Common myeloid progenitor, CD34-positive (primary cell): ENCODE measurements at regions not wholly inside any gene's neighbourhood (a gene's known extent, or its start where the extent isn't known, plus 50 kb on each side); places are given as distances from the start of the nearest gene placed in this dataset.
"Not testable (repeated sequence)": the region's sequence is repeated elsewhere in the genome, so short reads cannot be mapped to it uniquely, and the experiment has no call there.

Experiments used
- CTCF ChIA-PET: fragments of 350-600 bp; sonication (Branson Sonifier 250); formaldehyde crosslinking; loops from one replicate; lab custom pipeline; 2021; ENCODE audit warnings: antibody characterized with exemption; lab: Charles Lee
- POLR2A ChIA-PET: fragments of 350-600 bp; sonication (Branson Sonifier 250); formaldehyde crosslinking; loops from one replicate; lab custom pipeline; 2021; ENCODE audit warnings: antibody characterized with exemption; lab: Charles Lee
- DNase-seq, 3 donors: peaks; one replicate each; pipeline versions ENCODE4 v3.0.0 to v3.0.0-alpha.2; 2013
- H3K27ac ChIP-seq, 2 experiments: 1 replicate in 1 of 2; 2 replicates in 1 of 2; pipeline ENCODE4 v1.7.0; 2013; ENCODE audit warnings: inconsistent platforms in 2 of 2, low read length in 2 of 2, mild to moderate bottlenecking in 2 of 2, low read depth in 1 of 2, moderate library complexity in 1 of 2; ENCODE audit not compliant: severe bottlenecking in 2 of 2, insufficient read depth in 1 of 2, poor library complexity in 1 of 2
- H3K27me3 ChIP-seq, 5 experiments: replicated peaks in 2 of 5; 1 replicate in 3 of 5; 2 replicates in 2 of 5; pipeline versions ENCODE4 v1.6.1 to v1.7.0; 2013; ENCODE audit warnings: low read length in 4 of 5, mild to moderate bottlenecking in 2 of 5, moderate library complexity in 2 of 5, inconsistent platforms in 1 of 5; ENCODE audit not compliant: insufficient read depth in 5 of 5, control insufficient read depth in 4 of 5
- H3K36me3 ChIP-seq, 4 experiments: 1 replicate in 2 of 4; 2 replicates in 2 of 4; pipeline versions ENCODE4 v1.6.1 to v1.7.0; 2013; ENCODE audit warnings: low read length in 3 of 4, control low read depth in 1 of 4, mild to moderate bottlenecking in 1 of 4; ENCODE audit not compliant: control insufficient read depth in 4 of 4, insufficient read depth in 4 of 4
- H3K4me1 ChIP-seq, 4 experiments: 1 replicate in 3 of 4; 2 replicates in 1 of 4; pipeline versions ENCODE4 v1.6.1 to v1.7.1; 2013; ENCODE audit warnings: low read length in 3 of 4, mild to moderate bottlenecking in 3 of 4, control low read depth in 1 of 4, inconsistent platforms in 1 of 4, moderate library complexity in 1 of 4; ENCODE audit not compliant: control insufficient read depth in 4 of 4, insufficient read depth in 4 of 4; ENCODE audit errors: control extremely low read depth in 1 of 4
- H3K4me3 ChIP-seq, 7 experiments: 1 replicate in 4 of 7; 2 replicates in 3 of 7; pipeline versions ENCODE4 v1.5.1 to v1.7.0; 2013; ENCODE audit warnings: mild to moderate bottlenecking in 7 of 7, low read length in 6 of 7, moderate library complexity in 6 of 7, inconsistent platforms in 2 of 7, low read depth in 2 of 7, control low read depth in 1 of 7; ENCODE audit not compliant: insufficient read depth in 4 of 7, control insufficient read depth in 1 of 7; ENCODE audit errors: extremely low read depth in 1 of 7
- H3K9me3 ChIP-seq, 5 experiments: 1 replicate in 4 of 5; 2 replicates in 1 of 5; pipeline versions ENCODE4 v1.6.1 to v1.7.1; 2013; ENCODE audit warnings: low read length in 4 of 5, mild to moderate bottlenecking in 2 of 5, inconsistent platforms in 1 of 5, low read depth in 1 of 5, moderate library complexity in 1 of 5; ENCODE audit not compliant: control insufficient read depth in 4 of 5, insufficient read depth in 2 of 5; ENCODE audit errors: control extremely low read depth in 1 of 5
- WGBS: methylation state at CpG from one replicate; pipeline ENCODE4 v1.1.5; 2013; ENCODE audit not compliant: insufficient coverage; 5-methylcytosine and 5-hydroxymethylcytosine counted together

DNA sequence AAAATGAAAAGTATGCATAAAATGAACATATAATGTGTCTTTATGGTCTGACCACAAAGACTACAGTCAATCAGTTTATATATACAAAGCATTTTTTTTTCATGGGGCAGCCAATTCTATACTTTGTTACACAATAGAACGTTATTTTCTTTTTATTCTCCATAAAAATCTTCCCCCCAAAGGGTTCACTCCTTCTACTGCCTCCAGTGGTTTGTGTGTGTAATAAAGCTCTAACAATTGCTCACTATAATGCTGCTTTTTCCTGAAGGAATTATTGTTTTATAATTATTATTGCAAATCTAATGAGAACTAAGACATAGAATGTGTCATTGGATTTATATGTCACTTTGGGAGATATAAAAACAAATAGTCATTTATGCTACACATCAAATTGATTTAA is 664.1 kb upstream of the PABPC4L start:
- no CpG with 5 or more reads among the region's 1 CpG for WGBS
- POLR2A ChIA-PET: no interaction called here

DNA sequence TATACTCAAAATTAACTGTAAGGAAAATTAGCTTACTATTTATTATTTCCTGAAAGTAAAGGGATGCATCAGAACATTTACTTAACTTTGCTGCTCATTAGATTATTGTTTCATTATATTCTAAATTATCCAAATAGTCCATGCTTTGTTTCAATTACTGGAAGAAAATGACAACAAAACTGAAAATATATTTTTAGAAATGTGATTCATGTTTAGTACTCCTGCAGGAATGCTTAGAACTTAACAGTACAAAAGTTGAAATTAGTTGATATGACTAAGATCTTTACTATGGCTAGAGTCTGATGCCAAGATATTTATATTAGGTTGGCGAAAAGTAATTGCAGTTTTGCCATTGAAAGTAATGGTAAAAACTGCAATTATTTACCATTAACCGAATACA is 660.5 kb upstream of the PABPC4L start:
- Histone ChIP-seq H3K4me3 (no peak overlapping the region), H3K4me1 (no peaks in the 10 kb centered on the region), H3K27me3 (no peaks in the 10 kb centered on the region), H3K36me3 (no peaks in the 10 kb centered on the region), H3K27ac (no peak overlapping the region), H3K9me3 (no peaks in the 10 kb centered on the region)
- ChIA-PET POLR2A (no interaction called here), CTCF (no interaction called here)
- no CpG with 5 or more reads among the region's 2 CpGs for WGBS
- DNase-seq: no peak

More for the DNA sequence above, 664.1 kb upstream of the PABPC4L start:
- Histone ChIP-seq H3K27me3 (no peaks in the 10 kb centered on the region), H3K4me1 (no peaks in the 10 kb centered on the region), H3K36me3 (no peaks in the 10 kb centered on the region), H3K4me3 (no peak overlapping the region), H3K9me3 (no peaks in the 10 kb centered on the region), H3K27ac (no peak overlapping the region)
- DNase-seq: no peak
- CTCF ChIA-PET: no interaction called here

DNA sequence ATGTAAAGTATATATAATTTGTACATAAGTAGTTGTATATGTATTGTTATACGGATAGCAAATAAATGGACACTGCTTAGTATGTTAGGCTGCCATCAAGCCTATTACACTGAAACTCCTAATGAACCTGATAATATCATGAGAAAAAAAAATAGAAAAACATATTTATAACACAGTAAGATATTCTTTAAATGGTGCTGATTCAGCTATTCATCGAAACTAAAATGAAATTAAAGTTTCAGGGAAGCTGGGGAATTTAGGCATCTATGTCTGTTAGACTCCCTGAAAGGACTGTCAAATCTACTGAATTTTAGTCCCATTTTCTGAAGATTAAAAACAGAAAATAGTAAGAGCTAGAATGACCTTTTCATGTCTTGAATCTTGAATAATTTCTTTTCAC is 647.1 kb upstream of the PABPC4L start:
- ChIA-PET CTCF (no interaction called here), POLR2A (no interaction called here)
- H3K27me3 ChIP-seq: no peaks in the 10 kb centered on the region
- no peaks in the 10 kb centered on the region for H3K36me3 ChIP-seq
- no CpG with 5 or more reads among the region's 2 CpGs for WGBS
- H3K4me1 ChIP-seq: no peaks in the 10 kb centered on the region
- DNase-seq: no peak
- no peak overlapping the region for H3K4me3 ChIP-seq
- H3K9me3 ChIP-seq: no peaks in the 10 kb centered on the region
- no peak overlapping the region for H3K27ac ChIP-seq

DNA sequence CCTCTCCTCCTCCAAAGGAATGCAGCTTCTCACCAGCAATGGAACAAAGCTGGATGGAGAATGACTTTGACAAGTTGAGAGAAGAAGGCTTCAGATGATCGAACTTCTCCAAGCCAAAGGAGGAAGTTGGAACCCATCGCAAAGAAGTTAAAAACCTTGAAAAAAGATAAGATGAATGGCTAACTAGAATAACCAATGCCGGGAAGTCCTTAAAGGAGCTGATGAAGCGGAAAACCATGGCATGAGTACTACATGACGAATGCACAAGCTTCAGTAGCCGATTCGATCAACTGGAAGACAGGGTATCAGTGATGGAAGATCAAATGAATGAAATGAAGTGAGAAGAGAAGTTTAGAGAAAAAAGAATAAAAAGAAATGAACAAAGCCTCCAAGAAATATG is 629.2 kb upstream of the PABPC4L start:
- POLR2A ChIA-PET, H3K4me3 ChIP-seq, H3K4me1 ChIP-seq, H3K36me3 ChIP-seq, DNase-seq, CTCF ChIA-PET, H3K27me3 ChIP-seq, H3K9me3 ChIP-seq, H3K27ac ChIP-seq: not testable (repeated sequence)
- WGBS: 96% methylated on average over 7 of the region's 7 CpGs

DNA sequence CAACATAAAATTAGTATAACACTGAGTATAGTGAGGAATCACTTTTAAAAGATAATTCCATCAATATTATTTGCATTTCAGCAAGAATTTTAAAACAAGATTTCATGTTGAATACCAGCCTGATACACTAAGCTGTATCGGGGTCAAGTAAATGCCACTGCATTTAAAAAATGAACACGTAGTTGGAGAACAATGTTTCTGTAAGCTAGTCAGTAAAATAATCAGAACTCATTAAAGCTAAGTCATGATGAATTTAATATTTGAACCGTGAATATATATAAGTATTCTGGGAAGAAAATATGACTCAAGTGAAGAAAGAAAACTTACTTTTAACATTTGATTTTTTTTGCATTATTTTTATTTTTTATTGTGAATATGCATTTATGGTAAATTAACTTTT is 611.0 kb upstream of the PABPC4L start:
- ChIA-PET CTCF (no interaction called here), POLR2A (no interaction called here)
- Histone ChIP-seq H3K4me3 (no peak overlapping the region), H3K36me3 (no peaks in the 10 kb centered on the region), H3K27me3 (no peaks in the 10 kb centered on the region), H3K4me1 (no peaks in the 10 kb centered on the region), H3K27ac (no peak overlapping the region), H3K9me3 (no peaks in the 10 kb centered on the region)
- DNase-seq: no peak
- WGBS: 100% methylated on average over 1 of the region's 3 CpGs

DNA sequence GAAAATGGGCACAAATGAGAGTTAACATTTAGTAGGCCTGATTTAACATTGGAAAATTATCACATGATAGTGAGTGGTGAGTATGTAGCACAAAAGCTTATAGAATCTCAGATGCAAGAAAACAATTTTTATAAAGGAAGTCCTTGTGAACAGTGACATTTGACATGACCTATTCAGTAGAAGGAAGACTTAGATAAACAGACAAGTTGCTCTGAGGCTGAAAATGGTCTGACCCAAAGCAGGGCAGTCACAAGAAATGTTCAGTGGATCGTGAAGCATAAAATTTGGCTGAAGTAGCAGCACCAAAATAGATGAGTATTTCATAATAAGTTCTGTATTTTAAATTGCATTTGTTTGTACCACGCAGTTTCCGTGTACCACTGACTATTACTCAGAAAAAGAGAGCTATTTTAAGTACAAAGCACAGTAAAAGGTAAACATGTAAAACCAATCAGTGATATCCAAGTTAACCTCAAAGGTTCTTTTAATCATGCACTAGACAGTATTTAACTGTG is 605.7 kb upstream of the PABPC4L start:
- CTCF ChIA-PET: no interaction called here
- POLR2A ChIA-PET: no interaction called here
- WGBS: 100% methylated on average over 1 of the region's 3 CpGs
- no peaks in the 10 kb centered on the region for H3K27me3 ChIP-seq
- H3K36me3 ChIP-seq: no peaks in the 10 kb centered on the region
- DNase-seq: no peak
- no peaks in the 10 kb centered on the region for H3K9me3 ChIP-seq
- no peak overlapping the region for H3K27ac ChIP-seq
- no peaks in the 10 kb centered on the region for H3K4me1 ChIP-seq
- H3K4me3 ChIP-seq: no peak overlapping the region

DNA sequence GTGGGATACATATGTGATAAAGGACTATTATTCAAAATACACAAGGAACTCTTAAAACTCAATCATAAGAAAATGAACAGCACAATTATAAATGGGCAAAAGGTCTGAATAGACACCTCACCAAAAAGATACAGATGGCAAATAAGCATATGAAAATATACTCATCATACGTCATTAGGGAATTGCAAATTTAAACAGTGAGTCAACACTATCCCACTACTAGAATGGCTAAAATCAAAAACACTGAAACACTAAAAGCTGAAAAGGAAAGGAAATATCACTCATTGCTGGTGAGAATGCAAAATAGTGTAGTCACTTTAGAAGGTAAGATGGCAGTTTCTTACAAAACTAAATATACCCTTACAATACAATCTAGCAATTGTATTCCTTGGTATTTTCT is 597.0 kb upstream of the PABPC4L start:
- POLR2A ChIA-PET: no interaction called here
- no peak overlapping the region for H3K27ac ChIP-seq
- no peaks in the 10 kb centered on the region for H3K27me3 ChIP-seq
- CTCF ChIA-PET: no interaction called here
- no peak overlapping the region for H3K4me3 ChIP-seq
- no peaks in the 10 kb centered on the region for H3K4me1 ChIP-seq
- H3K36me3 ChIP-seq: no peaks in the 10 kb centered on the region
- WGBS: no CpG with 5 or more reads among the region's 1 CpG
- DNase-seq: no peak
- H3K9me3 ChIP-seq: peaks cover 0 to 2% (median 0%) of the 10 kb centered on the region in 5 experiments
